GM19455 (cell line): ENCODE measurements at regions not wholly inside any gene's neighbourhood (a gene's known extent, or its start where the extent isn't known, plus 50 kb on each side); places are given as distances from the start of the nearest gene placed in this dataset.
"Not testable (repeated sequence)": the region's sequence is repeated elsewhere in the genome, so short reads cannot be mapped to it uniquely, and the experiment has no call there.

Experiments
- ATAC-seq: cut with Tn5 transposase; IDR thresholded peaks from one replicate; pipeline ENCODE4 v1.9.1; 2021; ENCODE audit not compliant: unreplicated experiment

DNA sequence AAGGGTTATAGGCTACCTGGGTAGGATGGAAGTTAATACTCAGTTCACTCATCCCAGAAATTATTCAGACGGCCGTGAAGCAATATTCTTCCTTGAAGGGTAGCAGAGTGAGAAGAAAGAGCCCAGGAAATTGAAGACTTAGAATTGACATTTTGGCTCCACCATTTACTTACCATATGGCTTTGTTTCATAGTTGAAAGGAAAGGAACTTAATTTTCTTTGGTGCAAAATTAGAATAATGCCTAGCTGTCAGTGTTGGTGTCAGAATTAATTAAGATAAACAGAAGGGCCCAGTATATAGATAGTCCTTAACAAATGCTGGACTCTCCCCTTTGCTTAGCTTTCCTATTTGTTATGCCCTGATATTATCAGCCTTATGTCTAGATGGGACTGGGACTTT lies 263.2 kb downstream of the KCNJ3 start:
- ATAC-seq, result no peak

DNA sequence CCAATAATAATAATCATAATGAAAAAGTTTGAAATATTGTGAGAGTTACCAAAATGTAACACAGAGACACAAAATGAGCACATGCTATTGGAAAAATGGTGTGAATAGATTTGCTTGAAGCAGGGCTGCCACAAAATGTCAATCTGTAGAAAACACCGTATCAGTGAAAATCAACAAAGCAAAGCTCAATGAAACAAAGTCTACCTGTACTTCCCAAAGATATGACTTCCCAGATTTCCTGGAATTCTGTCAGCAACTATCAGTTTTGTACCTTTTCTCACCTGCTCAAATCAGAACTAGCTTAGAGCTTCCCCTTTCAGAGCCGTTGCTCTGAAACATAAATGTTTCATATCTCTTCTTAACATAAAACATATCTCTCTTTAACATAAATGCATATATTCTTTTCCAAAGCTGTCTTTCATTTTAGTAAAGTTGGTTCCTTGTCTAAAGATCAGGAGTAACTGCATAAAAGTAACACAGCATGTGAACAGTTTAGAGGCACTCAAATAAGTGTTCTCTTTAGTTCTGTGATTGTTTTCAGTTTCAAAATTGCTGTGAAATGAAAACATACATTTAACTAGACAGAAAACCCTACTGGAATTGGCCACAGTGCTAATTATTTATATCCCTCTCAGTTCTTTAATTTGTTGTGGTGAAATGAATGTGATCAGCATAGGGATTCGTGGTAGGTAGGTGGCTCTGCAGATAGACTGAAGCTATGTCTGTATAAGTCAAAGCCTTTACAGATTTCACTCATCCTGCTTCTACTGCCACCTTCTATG lies 262.5 kb downstream of the KCNJ3 start:
- ATAC-seq, result peak; percentile 89

DNA sequence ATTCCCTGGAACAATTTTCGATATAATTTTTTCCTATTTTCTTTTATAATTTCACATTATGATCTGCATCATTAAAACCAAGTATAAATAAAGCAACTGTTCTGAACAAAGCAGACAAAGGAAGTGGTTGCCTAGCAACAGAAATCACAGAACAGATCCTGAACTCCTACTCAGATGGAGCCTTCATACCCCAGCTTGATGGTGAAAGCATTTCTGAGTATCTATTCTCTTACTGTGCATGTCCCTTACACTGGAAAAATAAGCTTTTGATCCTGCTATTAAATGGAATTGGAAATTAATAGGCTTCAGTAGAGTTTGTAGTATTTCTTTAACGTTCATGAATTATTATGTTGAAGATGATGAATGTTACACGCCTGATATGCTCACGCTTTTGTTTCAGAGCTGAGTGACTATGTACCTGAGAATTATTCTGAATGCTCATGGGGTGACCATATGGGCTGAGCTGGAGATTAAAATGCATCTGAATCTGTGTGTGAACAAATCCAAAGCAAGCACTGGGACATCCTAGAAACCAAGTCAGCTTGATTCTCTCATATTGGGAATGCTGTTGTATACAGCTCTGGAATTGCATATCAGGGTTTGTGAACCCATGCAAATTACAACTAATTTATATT lies 254.0 kb downstream of the KCNJ3 start:
- peak; percentile 61 for ATAC-seq

DNA sequence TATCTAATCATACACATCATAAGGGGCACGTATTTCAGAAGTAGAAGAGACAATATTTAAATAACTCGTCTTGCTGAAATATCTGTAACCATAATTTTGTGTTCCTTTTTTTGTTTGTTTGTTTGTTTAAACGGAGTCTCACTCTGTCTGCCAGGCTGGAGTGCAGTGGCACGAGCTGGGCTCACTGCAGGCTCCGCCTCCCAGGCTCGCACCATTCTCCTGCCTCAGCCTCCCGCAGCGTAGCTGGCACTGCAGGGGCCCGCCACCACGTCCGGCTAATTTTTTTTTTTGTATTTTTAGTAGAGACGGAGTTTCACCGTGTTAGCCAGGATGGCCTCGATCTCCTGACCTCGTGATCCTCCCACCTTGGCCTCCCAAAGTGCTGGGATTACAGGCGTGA lies 248.9 kb downstream of the KCNJ3 start:
- ATAC-seq, result not testable (repeated sequence)

DNA sequence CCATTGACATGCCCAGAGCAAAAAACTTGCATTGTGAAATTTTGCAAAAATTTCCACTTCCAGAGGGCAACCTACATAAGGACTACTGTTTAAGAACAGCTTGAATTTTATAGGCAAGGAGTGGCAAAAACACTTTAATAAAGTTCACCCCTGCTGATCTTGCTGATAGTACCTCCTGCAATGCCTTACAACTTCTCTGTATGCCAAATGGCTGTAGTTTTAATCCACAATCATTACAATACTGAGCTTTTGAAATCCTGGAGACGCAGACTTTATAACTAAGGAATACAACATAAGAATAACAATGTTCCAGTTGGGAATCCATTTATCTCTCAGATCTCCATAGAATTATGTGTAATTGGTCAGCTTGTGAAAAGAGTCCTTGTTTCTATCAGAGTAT lies 247.5 kb downstream of the KCNJ3 start:
- no peak for ATAC-seq

DNA sequence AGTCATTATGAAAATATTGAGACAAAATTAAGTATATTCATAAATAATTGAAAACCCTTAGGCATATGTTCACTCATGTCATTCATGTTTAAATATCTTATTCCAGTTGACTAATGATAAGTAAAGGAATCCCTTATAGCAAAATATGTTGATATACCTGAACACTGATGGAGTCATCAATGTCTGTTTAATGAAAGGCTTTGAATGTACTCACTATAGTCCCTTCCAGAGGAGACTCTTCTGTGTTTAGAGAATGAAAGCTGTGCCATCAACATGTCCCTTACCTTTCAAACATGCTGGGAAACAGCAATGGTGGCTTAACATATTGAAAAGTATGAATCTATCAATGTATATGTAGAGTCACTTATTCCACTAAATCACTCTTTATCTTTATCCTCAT lies 242.9 kb downstream of the KCNJ3 start:
- no peak for ATAC-seq

DNA sequence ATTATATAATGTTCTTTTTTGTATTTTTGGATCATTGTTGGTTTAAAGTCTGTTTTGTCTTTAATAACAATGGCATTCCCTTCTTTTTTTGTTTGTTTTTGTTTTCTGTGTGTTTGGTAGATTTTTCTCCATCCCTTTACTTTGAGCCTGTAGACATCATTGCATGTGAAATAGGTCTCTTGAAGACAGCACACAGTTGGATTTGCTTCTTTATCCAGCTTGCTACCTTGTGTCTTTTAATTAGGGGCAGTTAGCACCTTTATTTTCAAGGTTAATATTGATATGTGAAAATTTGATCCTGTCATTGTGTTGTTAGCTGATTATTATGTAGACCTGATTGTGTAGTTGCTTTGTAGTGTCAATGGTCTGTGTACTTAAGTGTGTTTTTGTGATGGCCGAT lies 235.7 kb downstream of the KCNJ3 start:
- no peak for ATAC-seq

DNA sequence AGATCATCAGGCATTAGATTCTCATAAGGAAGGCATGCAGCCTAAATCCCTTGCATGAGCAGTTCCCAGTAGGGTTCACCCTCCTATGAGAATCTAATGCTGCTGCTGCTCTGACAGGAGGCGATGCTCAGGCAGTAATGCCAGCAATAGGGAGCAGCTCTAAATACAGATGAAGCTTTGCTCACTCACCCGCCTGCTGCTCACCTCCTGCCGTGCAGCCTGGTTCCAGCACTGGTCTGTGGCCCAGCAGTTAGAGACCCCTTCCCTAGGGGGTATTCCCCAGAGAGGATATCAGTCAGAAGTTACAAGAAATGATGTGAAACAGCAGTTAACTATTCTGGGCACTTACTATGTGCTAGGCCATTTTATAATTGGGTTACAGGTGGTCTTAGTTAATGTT lies 226.0 kb downstream of the KCNJ3 start:
- ATAC-seq, result no peak

DNA sequence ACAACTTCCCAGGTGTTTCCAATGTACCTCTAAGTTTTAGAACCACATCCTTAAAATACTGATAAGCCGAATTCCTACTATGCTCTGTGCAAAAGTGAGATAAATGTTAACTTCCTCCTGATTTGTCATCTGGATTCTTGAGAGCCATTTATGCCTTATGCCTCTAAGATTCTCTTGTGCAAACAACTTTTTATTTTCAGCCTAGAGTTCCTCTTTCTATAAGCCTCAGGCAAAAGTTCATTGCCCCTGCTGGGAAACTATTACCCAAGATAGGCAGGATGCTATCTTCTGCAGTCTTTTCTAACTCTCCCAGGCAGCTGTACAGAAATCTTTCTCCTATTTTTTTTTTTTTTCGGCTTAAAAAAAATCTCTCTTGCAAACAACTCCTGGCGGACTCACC lies 216.1 kb downstream of the KCNJ3 start:
- ATAC-seq, result no peak

DNA sequence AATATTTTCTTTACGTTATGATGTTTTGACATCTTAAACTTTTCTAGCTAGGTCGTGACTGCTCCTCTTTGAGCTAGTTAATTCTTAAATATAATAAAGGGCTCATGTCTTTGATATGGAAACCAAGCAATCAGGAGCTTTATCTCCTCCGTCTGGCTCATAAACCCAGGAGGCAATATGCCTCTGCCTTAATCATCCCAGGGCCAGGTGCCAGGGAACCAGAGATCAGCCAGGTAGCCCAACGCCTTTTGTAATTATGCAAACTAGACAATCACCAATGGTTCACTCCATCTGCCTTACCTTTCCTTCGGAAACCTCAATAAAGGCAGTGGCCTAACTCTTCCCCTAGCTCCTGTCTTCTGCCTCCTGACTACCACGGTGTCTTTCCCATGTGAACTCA lies 213.7 kb downstream of the KCNJ3 start:
- no peak for ATAC-seq

DNA sequence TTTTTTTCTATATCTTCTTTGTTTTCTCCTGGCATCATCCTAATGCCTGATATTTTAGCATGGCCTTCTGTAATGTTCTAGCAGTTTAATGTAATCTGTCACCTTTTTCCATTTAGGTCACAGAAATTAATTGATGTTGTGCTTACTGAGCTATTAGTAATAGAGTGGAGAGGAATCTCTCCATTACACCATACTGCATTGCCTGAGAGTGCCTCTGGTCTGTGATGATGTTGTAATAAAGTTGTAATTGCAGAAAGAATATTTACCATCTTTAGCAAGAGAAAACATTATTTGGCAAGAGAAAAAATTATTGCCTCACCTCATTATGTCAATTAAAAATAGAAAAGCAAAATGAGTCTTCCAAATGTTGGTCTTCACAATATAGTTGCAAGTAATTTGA lies 213.2 kb downstream of the KCNJ3 start:
- ATAC-seq, result no peak

DNA sequence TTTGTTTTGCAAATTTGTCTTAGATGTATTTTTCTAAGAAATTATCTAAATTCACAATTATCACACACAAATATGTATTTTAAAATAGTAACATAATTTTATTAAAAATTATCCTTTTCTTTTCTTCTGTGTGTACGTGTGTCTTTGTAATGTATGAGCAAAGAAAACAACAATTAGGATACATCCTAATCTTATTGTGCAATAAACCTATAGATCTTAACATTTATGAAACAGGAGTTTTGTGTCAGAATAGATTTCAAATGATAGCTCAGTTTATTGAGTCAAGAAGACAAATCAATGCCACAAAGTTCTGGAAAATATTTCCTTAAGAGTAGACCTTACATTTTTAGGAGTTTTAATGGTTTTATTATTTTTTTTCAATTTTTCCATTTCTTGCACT lies 212.2 kb downstream of the KCNJ3 start:
- ATAC-seq, result no peak

DNA sequence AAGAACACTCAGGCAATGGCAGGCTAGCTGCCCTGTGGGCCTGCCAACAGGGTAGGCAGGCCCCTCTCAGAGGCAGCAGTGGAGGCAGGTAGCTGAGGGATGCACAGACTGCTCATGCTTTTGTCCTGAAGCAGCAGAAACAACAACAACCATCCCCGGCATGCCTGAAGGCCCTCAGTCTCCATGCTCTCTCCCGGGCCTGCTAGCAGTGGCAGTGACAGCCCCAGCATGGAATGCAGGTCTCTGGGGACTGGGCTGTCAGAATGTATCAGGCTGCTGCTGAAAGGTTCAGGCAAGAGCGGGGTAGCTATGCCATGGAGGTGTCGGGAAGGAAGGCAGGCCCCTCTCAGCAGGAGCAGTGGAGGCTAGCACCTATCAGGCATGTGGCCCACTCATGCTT lies 209.8 kb downstream of the KCNJ3 start:
- ATAC-seq, result no peak
